Keratinocyte (primary cell): ENCODE measurements at regions not wholly inside any gene's neighbourhood (a gene's known extent, or its start where the extent isn't known, plus 50 kb on each side); places are given as distances from the start of the nearest gene placed in this dataset.

Experiments used
- DNase-seq: peaks from one replicate; pipeline ENCODE4 v3.0.0-alpha.2; 2011; ENCODE audit warnings: low read depth, missing footprints, low spot score
- FAIRE-seq: peaks from 2 replicates; lab custom pipeline; 2011; peaks lifted over from hg19 to GRCh38; lab: Jason Lieb, UNC
- H2AFZ ChIP-seq: 2 replicates; pipeline ENCODE4 v1.6.0; 2012; ENCODE audit warnings: low read length, control low read depth, inconsistent platforms; ENCODE audit not compliant: control insufficient read depth
- H3K27ac ChIP-seq: 2 replicates; pipeline ENCODE4 v1.5.1; 2011; ENCODE audit warnings: low read length; ENCODE audit not compliant: control insufficient read depth, insufficient read depth
- H3K27me3 ChIP-seq: 3 replicates; pipeline ENCODE4 v1.6.0; 2011; ENCODE audit warnings: low read length; ENCODE audit not compliant: control insufficient read depth, insufficient read depth; ENCODE audit errors: extremely low read depth
- H3K36me3 ChIP-seq, 2 experiments: 2 replicates in 1 of 2; 3 replicates in 1 of 2; pipeline ENCODE4 v1.5.1; 2011; ENCODE audit warnings: low read length in 2 of 2, mild to moderate bottlenecking in 1 of 2; ENCODE audit not compliant: control insufficient read depth in 2 of 2, insufficient read depth in 2 of 2; ENCODE audit errors: extremely low read depth in 1 of 2
- H3K4me1 ChIP-seq: 3 replicates; pipeline ENCODE4 v1.5.1; 2011; ENCODE audit warnings: low read length; ENCODE audit not compliant: control insufficient read depth, insufficient read depth; ENCODE audit errors: extremely low read depth
- H3K4me2 ChIP-seq: 3 replicates; pipeline ENCODE4 v1.6.0; 2011; ENCODE audit warnings: low read depth, low read length; ENCODE audit not compliant: control insufficient read depth, insufficient read depth; ENCODE audit errors: extremely low read depth
- H3K4me3 ChIP-seq, 3 experiments: fragments of 200-600 bp in 1 of 3; sonication (generic) in 1 of 3; 2 replicates in 2 of 3; 3 replicates in 1 of 3; pipeline ENCODE4 v1.5.1; 2011 to 2016; ENCODE audit warnings: low read length in 3 of 3, mild to moderate bottlenecking in 3 of 3, control low read depth in 2 of 3, inconsistent platforms in 1 of 3, low read depth in 1 of 3, mixed read lengths in 1 of 3, mixed run types in 1 of 3, moderate library complexity in 1 of 3; ENCODE audit not compliant: control insufficient read depth in 2 of 3, insufficient read depth in 2 of 3; ENCODE audit errors: extremely low read depth in 1 of 3
- H3K79me2 ChIP-seq: 2 replicates; pipeline ENCODE4 v1.6.0; 2012; ENCODE audit warnings: low read length; ENCODE audit not compliant: control insufficient read depth, insufficient read depth
- H3K9ac ChIP-seq: 3 replicates; pipeline ENCODE4 v1.6.0; 2011; ENCODE audit warnings: low read length; ENCODE audit not compliant: control insufficient read depth, insufficient read depth; ENCODE audit errors: extremely low read depth
- H3K9me1 ChIP-seq: 3 replicates; pipeline ENCODE4 v1.6.0; 2011; ENCODE audit warnings: low read length; ENCODE audit not compliant: control insufficient read depth, insufficient read depth; ENCODE audit errors: extremely low read depth
- H3K9me3 ChIP-seq: 2 replicates; pipeline ENCODE4 v1.5.1; 2012; ENCODE audit warnings: low read depth, low read length; ENCODE audit not compliant: control insufficient read depth
- H4K20me1 ChIP-seq: 3 replicates; pipeline ENCODE4 v1.6.0; 2011; ENCODE audit warnings: low read length; ENCODE audit not compliant: control insufficient read depth, insufficient read depth; ENCODE audit errors: extremely low read depth
- CTCF ChIP-seq, 3 experiments: IDR thresholded peaks in 1 of 3; conservative IDR thresholded peaks in 1 of 3; optimal IDR thresholded peaks in 1 of 3; 2 replicates in 2 of 3; 3 replicates in 1 of 3; pipeline versions ENCODE3 to v1.5.1; 2011; ENCODE audit warnings: low read length in 3 of 3, mild to moderate bottlenecking in 3 of 3, moderate library complexity in 2 of 3, control low read depth in 1 of 3, inconsistent platforms in 1 of 3; ENCODE audit not compliant: insufficient read depth in 2 of 3; ENCODE audit errors: extremely low read depth in 1 of 3
- EZH2 ChIP-seq: IDR thresholded peaks from one replicate; pipeline ENCODE4 v1.6.1; 2012; ENCODE audit warnings: inconsistent platforms, mild to moderate bottlenecking, low read length, moderate library complexity
- dilution Hi-C: fragments of 300-500 bp; cut with MboI; formaldehyde crosslinking; loops from one replicate; pipeline ENCODE4 v1.7.0; 2020; ENCODE audit warnings: low sequenced_read_pairs; ENCODE audit not compliant: extremely low pct_ligation_motif_present

GRCh38 chrX:35015621-35016020, 73.0 kb downstream of the FAM47B start:
- no peak for TF ChIP-seq EZH2
- no peak for TF ChIP-seq CTCF (optimal IDR thresholded peaks at IDR 0.05 in 1 of 3, IDR thresholded peaks at IDR 0.05 in 1 of 3, conservative IDR thresholded peaks at IDR 0.05 in 1 of 3; ENCODE audit: extremely low read depth in 1 of 3, insufficient read depth in 2 of 3, low read length in 3 of 3)
- FAIRE-seq, result no peak

GRCh38 chrX:35016051-35016450, 73.5 kb downstream of the FAM47B start:
- TF ChIP-seq CTCF (optimal IDR thresholded peaks at IDR 0.05 in 1 of 3, IDR thresholded peaks at IDR 0.05 in 1 of 3, conservative IDR thresholded peaks at IDR 0.05 in 1 of 3; ENCODE audit: extremely low read depth in 1 of 3, insufficient read depth in 2 of 3, low read length in 3 of 3), result no peak
- TF ChIP-seq EZH2, result no peak
- H3K4me2 ChIP-seq, result no peak overlapping the region
- H3K4me3 ChIP-seq, result no peak overlapping the region
- H3K27ac ChIP-seq, result no peak overlapping the region
- no peak overlapping the region for H3K9ac ChIP-seq
- no peaks in the 10 kb centered on the region for H3K4me1 ChIP-seq
- no peak for DNase-seq
- H3K9me1 ChIP-seq, result no peaks in the 10 kb centered on the region
- dilution Hi-C loops, result no loop called here
- H3K79me2 ChIP-seq, result no peaks in the 10 kb centered on the region
- H2AFZ ChIP-seq, result no peak overlapping the region
- no peaks in the 10 kb centered on the region for H3K9me3 ChIP-seq
- no peaks in the 10 kb centered on the region for H3K36me3 ChIP-seq
- H3K27me3 ChIP-seq, result no peaks in the 10 kb centered on the region
- no peak for FAIRE-seq
- no peaks in the 10 kb centered on the region for H4K20me1 ChIP-seq

More at GRCh38 chrX:35015621-35016020, 73.0 kb downstream of the FAM47B start:
- H3K9me1 ChIP-seq, result no peaks in the 10 kb centered on the region
- H3K9ac ChIP-seq, result no peak overlapping the region
- DNase-seq, result no peak
- H3K36me3 ChIP-seq, result no peaks in the 10 kb centered on the region
- no peaks in the 10 kb centered on the region for H4K20me1 ChIP-seq
- dilution Hi-C loops, result no loop called here
- no peak overlapping the region for H2AFZ ChIP-seq
- no peak overlapping the region for H3K27ac ChIP-seq
- no peak overlapping the region for H3K4me3 ChIP-seq
- H3K4me2 ChIP-seq, result no peak overlapping the region
- H3K79me2 ChIP-seq, result no peaks in the 10 kb centered on the region
- no peaks in the 10 kb centered on the region for H3K27me3 ChIP-seq
- H3K9me3 ChIP-seq, result no peaks in the 10 kb centered on the region
- no peaks in the 10 kb centered on the region for H3K4me1 ChIP-seq
